HG03354 (cell line): ENCODE measurements at regions not wholly inside any gene's neighbourhood (a gene's known extent, or its start where the extent isn't known, plus 50 kb on each side); places are given as distances from the start of the nearest gene placed in this dataset.
"Not testable (repeated sequence)": the region's sequence is repeated elsewhere in the genome, so short reads cannot be mapped to it uniquely, and the experiment has no call there.

Experiments
- ATAC-seq: cut with Tn5 transposase; IDR thresholded peaks from one replicate; pipeline ENCODE4 v1.9.1; 2021; ENCODE audit warnings: mild to moderate bottlenecking; ENCODE audit not compliant: unreplicated experiment, poor library complexity, severe bottlenecking

- ATAC-seq = no peak
Measured at GRCh38 chr2:200092235-200092634, 136.9 kb downstream of the MAIP1 start.

GRCh38 chr2:200095436-200095835 lies 140.1 kb downstream of the MAIP1 start:
- no peak for ATAC-seq

- ATAC-seq = no peak
Measured at GRCh38 chr2:200099256-200099655, 143.9 kb downstream of the MAIP1 start.

- ATAC-seq = no peak
Measured at GRCh38 chr2:200100027-200100426, 144.6 kb downstream of the MAIP1 start.

GRCh38 chr2:200101922-200102321 lies 146.5 kb downstream of the MAIP1 start:
- ATAC-seq = no peak

- ATAC-seq = no peak
Measured at GRCh38 chr2:200102971-200103370, 147.6 kb downstream of the MAIP1 start.

- ATAC-seq = no peak
Measured at GRCh38 chr2:200104015-200104414, 148.6 kb downstream of the MAIP1 start.

GRCh38 chr2:200107514-200108217 lies 152.3 kb downstream of the MAIP1 start:
- ATAC-seq = no peak

GRCh38 chr2:200109421-200109820 lies 154.0 kb downstream of the MAIP1 start:
- no peak for ATAC-seq

- ATAC-seq = no peak
Measured at GRCh38 chr2:200110381-200110780, 155.0 kb downstream of the MAIP1 start.

- ATAC-seq = not testable (repeated sequence)
Measured at GRCh38 chr2:200113016-200113799, 157.8 kb downstream of the MAIP1 start.

- ATAC-seq = no peak
Measured at GRCh38 chr2:200119236-200119635, 163.9 kb downstream of the MAIP1 start.

- no peak for ATAC-seq
Measured at GRCh38 chr2:200121931-200122330, 166.5 kb downstream of the MAIP1 start.

GRCh38 chr2:200122683-200123082 lies 167.3 kb downstream of the MAIP1 start:
- no peak for ATAC-seq

GRCh38 chr2:200124665-200125368 lies 169.4 kb downstream of the MAIP1 start:
- not testable (repeated sequence) for ATAC-seq

GRCh38 chr2:200125444-200126284 lies 170.3 kb downstream of the MAIP1 start:
- no peak for ATAC-seq

GRCh38 chr2:200126285-200126670 lies 170.9 kb downstream of the MAIP1 start:
- not testable (repeated sequence) for ATAC-seq

GRCh38 chr2:200126680-200127079 lies 171.3 kb downstream of the MAIP1 start:
- ATAC-seq = not testable (repeated sequence)

GRCh38 chr2:200127848-200128247 lies 172.5 kb downstream of the MAIP1 start:
- ATAC-seq = no peak

- ATAC-seq = no peak
Measured at GRCh38 chr2:200128296-200128695, 172.9 kb downstream of the MAIP1 start.
